ENCODE measurements at regions not wholly inside any gene's neighbourhood (a gene's known extent, or its start where the extent isn't known, plus 50 kb on each side); places are given as distances from the start of the nearest gene placed in this dataset.

DNA sequence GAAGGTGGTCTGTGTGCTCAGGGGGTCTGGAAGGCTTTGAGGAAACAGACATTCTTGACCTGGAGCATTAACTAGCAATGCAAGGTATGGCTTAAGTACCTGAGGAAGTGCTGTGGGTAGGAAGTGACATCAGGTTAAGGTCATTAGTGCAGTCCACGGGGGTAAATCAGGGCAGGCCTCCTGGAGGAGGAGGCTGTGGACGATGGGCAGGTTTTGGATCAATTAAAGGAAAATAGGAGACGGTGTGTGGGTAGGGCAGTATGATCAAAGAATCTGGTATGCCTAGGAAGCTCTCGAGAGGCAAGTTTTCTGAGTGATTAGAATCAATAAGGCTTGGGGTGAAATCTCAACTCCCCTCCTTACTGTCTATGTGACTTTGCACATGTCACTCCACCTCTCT, 295.3 kb downstream of the AACS start:
- DNase-seq (ENCODE audit: low spot score): no peak

GRCh38 chr12:125371033-125371432, 305.8 kb downstream of the AACS start:
- no peak for DNase-seq (ENCODE audit: low spot score)

DNA sequence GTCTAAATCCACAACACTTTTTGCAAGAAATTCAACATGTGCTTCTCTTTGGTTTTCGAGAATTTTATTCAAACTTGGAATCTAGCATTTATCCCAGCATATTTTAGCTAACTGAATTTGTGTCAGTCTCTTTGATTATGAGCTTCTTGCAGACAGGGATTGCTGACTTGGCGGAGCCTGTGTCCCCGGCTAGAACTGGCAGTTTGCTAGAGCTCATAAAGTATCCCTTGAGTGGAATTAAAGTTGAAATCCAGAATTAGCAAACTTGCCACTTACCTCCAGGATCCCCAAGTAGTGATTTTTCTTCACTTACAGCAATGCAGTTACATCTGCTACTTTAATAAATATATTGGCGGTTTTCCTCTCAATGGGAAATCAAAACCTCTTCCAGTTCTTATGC, 306.9 kb downstream of the AACS start:
- DNase-seq (ENCODE audit: low spot score): no peak

- DNase-seq (ENCODE audit: low spot score): no peak
These were observed 308.1 kb downstream of the AACS start for GRCh38 chr12:125373375-125373774.

GRCh38 chr12:125376422-125376821, 311.2 kb downstream of the AACS start:
- no peak for DNase-seq (ENCODE audit: low spot score)

DNA sequence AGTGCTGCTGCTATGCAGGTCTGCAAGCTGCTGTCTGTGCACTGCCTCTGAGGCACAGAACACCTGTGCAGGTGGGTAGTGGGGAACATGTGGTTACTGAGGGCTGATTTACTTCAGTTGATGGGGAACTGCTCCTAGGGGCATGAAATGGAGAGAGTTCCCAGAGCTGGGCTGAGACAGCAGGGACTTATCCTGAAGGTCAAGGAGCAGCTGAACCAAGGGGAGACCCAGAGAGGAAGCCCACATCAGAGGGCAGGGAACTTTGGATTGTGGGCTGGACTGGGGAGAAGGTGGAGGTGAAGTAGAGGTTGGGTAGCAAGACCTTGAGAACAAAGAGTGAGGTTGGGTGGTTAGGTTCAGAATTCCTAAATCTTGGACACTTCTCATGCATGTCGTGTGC, 311.9 kb downstream of the AACS start:
- no peak for DNase-seq (ENCODE audit: low spot score)

- no peak for DNase-seq (ENCODE audit: low spot score)
These were observed 316.1 kb downstream of the AACS start for GRCh38 chr12:125381373-125381772.

DNA sequence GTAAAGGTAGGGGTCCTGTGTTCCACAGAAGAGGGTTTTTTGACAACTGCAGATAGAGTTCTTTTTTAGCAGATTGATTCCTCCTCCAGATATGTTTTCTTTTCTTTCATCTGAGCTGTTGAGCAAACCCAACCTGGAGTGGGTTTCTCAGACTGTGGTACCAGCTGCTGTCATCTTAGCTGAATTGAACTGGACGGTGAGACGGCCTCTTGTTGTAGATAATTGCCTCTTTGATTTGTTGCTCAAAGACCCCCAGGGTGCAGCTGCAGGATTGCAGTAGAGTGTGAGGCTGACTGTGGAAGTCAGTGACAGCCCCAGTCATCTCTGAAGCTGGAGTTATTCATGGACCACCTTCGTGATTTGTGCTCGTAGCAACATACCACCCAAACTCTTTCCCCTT, 317.7 kb downstream of the AACS start:
- DNase-seq (ENCODE audit: low spot score): no peak

GRCh38 chr12:125386652-125387051, 321.4 kb downstream of the AACS start:
- no peak for DNase-seq (ENCODE audit: low spot score)

- no peak for DNase-seq (ENCODE audit: low spot score)
These were observed 322.0 kb downstream of the AACS start for GRCh38 chr12:125387206-125387605.

- no peak for DNase-seq (ENCODE audit: low spot score)
These were observed 323.9 kb downstream of the AACS start for GRCh38 chr12:125389061-125389697.

DNA sequence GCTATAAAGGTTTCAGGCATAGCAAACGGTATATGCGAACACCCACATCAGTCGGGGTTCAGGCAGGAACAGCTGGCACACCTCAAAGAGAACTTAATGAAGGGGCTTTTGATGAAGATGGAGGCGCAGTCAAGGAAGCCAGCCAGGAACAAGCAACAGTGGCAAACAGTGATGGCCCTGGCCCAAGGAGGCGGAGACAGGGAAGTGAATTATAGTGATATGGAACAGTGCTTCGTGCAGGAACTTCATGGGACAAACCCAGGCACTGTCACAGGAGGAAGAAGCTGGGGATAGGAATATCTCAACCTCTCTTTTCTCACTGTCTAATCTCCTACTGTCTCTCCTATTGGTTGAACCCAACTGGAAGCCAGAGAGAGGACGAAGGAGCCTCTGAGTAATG, 328.3 kb downstream of the AACS start:
- no peak for DNase-seq (ENCODE audit: low spot score)

DNA sequence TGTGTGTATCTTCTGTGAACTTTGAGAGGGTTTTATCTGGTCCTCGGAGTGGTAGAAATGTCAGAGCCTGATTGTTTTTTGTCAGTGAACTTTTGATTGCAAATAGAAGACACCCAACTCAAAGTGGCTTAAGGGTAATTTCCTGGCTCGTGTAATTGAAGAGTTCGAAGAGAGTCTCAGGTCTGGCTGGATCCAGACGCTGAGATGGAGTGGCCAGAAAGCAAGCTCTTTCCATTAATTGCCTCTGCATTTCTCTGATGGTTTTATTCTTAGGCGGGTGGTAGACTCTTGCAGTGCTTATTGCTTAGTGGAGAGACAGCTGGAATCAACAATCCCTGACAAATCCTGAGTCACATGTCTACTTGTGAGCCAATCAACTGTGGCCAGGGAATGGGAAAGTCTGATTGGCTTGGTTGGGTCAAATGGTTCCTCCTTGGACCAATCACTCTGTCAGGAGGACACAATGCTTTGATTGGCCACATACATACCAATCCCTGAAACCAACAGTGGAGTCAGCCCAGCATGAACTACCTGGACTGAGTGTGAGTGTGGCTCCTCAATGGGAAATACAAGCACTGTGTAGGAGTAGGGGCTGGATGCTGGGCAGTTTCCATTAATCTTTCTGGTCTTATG, 330.5 kb downstream of the AACS start:
- DNase-seq (ENCODE audit: low spot score): no peak

GRCh38 chr12:125399489-125399888, 334.3 kb downstream of the AACS start:
- DNase-seq (ENCODE audit: low spot score): no peak

- peak; percentile 20 for DNase-seq (ENCODE audit: low spot score)
These were observed 337.9 kb downstream of the AACS start for GRCh38 chr12:125402874-125403789.

DNA sequence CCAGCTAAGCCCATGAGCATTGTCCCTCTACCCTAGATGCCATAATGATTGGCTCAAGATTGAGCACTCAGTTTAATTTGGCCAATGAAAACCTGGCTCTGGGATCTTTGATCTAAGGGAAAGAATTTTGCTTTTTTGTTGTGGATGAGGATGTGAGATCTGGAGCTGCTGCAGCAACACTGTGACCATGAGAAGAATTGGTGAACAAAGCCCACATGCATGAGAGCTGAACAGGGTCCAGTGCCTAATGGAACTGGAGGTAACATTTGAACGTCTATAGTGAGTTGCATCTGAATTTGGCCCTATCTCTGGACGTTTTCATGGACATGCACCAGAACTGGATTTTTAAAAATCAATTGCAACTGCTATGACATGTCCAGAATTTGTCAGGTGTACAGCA, 338.6 kb downstream of the AACS start:
- no peak for DNase-seq (ENCODE audit: low spot score)

DNA sequence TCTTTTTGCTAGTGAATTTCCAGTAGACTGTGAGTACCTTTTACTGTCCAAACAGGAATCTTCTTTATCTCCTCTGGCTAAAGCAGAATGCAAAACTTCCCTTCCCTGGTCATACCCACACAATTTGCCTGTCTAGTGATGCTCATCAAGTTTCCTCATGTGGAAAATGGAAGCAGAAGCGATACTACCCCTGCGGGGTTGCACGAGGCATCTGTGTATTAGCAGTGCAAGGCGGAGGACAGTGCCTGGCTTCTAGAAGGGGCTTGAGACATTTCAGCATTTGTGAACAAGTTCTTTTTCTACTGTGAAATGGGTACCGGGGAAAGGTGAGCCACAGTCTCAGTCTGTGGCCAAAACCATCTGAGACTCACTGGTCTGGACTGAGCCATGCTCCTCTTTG, 340.9 kb downstream of the AACS start:
- DNase-seq (ENCODE audit: low spot score): no peak

DNA sequence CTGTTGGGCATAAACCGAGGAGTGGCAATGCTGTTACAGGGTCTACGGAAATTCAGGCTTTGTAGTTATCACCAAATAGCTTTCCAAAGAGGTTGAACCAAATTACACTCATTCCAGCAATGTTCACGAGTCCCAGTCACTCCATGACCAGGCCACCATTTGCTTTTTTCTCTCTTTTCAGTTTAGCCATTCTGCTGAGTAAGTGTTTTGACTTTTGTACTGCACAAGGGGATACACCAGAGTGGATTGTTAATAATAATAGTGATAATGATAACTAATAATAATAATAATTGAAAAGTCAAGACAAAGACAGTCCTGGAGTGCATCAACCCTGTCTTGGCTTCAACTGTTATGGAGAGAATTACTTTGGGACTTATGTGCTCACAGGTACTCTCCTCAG, 343.5 kb downstream of the AACS start:
- DNase-seq (ENCODE audit: low spot score): no peak

DNA sequence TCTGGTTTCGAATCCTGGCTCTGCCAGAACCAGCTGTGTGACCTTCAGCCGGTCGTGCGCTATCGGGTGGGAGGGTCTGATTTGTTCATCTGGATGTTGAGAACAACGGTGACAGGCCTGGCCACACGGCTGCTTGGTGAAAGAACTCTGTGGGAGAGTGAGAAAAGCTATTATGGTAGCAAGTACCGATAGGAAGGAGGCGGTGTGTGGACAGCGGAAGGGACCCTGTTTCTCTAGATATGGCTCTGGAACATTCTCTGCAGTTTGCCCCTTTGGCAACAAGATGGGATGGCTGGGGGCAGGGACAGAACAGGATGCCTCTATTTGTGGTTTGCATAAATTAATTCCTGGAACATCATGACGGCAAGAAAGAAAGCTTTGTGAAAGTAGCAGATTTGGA, 347.3 kb downstream of the AACS start:
- peak; percentile 48 for DNase-seq (ENCODE audit: low spot score)

DNA sequence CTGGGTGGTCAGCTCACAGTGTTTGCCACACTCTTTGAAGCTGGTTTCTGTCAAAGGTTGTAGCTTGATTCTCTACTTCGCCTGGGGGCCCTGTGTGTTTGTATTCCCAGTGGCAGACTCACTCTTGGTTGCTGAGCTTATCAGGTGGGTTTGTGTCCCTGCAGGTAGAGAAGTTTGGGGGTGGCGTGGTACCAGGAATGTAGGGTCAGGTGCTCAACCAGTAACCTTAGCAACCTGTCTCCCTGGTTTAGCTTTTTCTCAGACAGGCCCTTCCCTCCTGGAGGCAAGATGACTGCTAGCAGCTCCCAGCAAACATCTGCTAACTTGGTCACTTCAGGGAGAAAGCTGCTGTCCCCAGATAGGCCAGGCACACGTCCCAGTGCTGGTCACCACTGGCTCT, 352.2 kb downstream of the AACS start:
- no peak for DNase-seq (ENCODE audit: low spot score)

GRCh38 chr12:125418902-125419564, 353.8 kb downstream of the AACS start:
- no peak for DNase-seq (ENCODE audit: low spot score)

DNA sequence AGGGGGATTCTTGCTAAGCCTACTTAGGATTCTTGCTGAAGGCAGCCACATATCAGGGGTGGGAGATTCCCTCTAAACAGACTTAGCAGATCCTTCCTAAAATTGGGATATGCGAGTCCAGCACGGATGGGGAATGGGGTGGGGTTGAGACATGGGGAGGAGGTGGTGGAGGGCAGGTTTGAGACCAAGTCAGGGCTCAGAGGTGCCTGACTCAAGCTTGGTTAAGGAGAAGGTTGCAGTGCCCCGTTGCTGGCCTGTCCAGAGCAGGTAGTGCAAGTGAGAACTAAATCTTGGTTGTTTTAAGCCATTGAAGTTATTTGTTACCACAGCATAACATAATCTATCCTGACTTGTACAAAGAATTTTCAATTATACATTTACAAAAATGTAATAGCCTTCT, 359.7 kb downstream of the AACS start:
- DNase-seq (ENCODE audit: low spot score): no peak

GRCh38 chr12:125431516-125431915, 366.3 kb downstream of the AACS start:
- no peak for DNase-seq (ENCODE audit: low spot score)
